B cell (primary cell): ENCODE measurements at regions not wholly inside any gene's neighbourhood (a gene's known extent, or its start where the extent isn't known, plus 50 kb on each side); places are given as distances from the start of the nearest gene placed in this dataset.
A peak's percentile ranks its signal among the peaks of the same experiment; 100 is the strongest.

Source experiments
- ATAC-seq: fragments of 200-7000 bp; cut with Tn5 transposase; one replicate; pipeline ENCODE4 v1.10.0; 2021; ENCODE audit warnings: low read depth, mild to moderate bottlenecking, moderate number of reproducible peaks, moderate library complexity
- CTCF ChIA-PET: fragments of 350-600 bp; sonication (Branson Sonifier 250); formaldehyde crosslinking; loops from one replicate; lab custom pipeline; 2021; ENCODE audit warnings: antibody characterized with exemption, inconsistent platforms; lab: Charles Lee
- POLR2A ChIA-PET: fragments of 350-600 bp; sonication (Branson Sonifier 250); formaldehyde crosslinking; loops from one replicate; lab custom pipeline; 2021; ENCODE audit warnings: antibody characterized with exemption; lab: Charles Lee
- DNase-seq: peaks from one replicate; pipeline ENCODE4 v3.0.0; 2013
- H2AFZ ChIP-seq: 2 replicates; pipeline ENCODE4 v1.6.1; 2012; ENCODE audit warnings: mild to moderate bottlenecking, low read depth, low read length; ENCODE audit not compliant: insufficient read depth, poor library complexity, severe bottlenecking
- H3K27ac ChIP-seq, 2 donors: 1 replicate in 1 of 2; 2 replicates in 1 of 2; pipeline ENCODE4 v1.5.1; 2012 to 2013; ENCODE audit warnings: low read length in 2 of 2, mild to moderate bottlenecking in 2 of 2, moderate library complexity in 1 of 2
- H3K27me3 ChIP-seq, 4 experiments: fragments of 200-600 bp in 1 of 4; sonication (generic) in 1 of 4; replicated peaks in 1 of 4; 1 replicate in 2 of 4; 2 replicates in 2 of 4; pipeline versions ENCODE4 v1.6.1 to v1.7.0; 2013 to 2016; ENCODE audit warnings: low read length in 3 of 4, mild to moderate bottlenecking in 2 of 4, mixed read lengths in 1 of 4, moderate library complexity in 1 of 4; ENCODE audit not compliant: insufficient read depth in 4 of 4, control insufficient read depth in 3 of 4; ENCODE audit errors: control extremely low read depth in 1 of 4
- H3K36me3 ChIP-seq, 2 experiments: replicated peaks in 1 of 2; 1 replicate in 1 of 2; 2 replicates in 1 of 2; pipeline versions ENCODE4 v1.6.1 to v1.7.1; 2013; ENCODE audit warnings: low read length in 1 of 2; ENCODE audit not compliant: insufficient read depth in 2 of 2, control insufficient read depth in 1 of 2; ENCODE audit errors: control extremely low read depth in 1 of 2, extremely low read depth in 1 of 2
- H3K4me1 ChIP-seq, 2 donors: fragments of 200-600 bp in 1 of 2; sonication (generic) in 1 of 2; 1 replicate in 1 of 2; 2 replicates in 1 of 2; pipeline versions ENCODE4 v1.5.1 to v1.6.1; 2013 to 2017; ENCODE audit warnings: low read length in 2 of 2; ENCODE audit not compliant: control insufficient read depth in 2 of 2, insufficient read depth in 2 of 2
- H3K4me2 ChIP-seq: replicated peaks from 2 replicates; pipeline ENCODE3; 2012; ENCODE audit warnings: mild to moderate bottlenecking, low read depth, low read length; ENCODE audit not compliant: poor library complexity, severe bottlenecking
- H3K4me3 ChIP-seq, 5 experiments: fragments of 200-600 bp in 1 of 5; sonication (generic) in 1 of 5; 1 replicate in 3 of 5; 2 replicates in 2 of 5; pipeline versions ENCODE4 v1.5.1 to v1.7.0; 2011 to 2016; ENCODE audit warnings: low read length in 4 of 5, mild to moderate bottlenecking in 4 of 5, low read depth in 2 of 5, control low read depth in 1 of 5, moderate library complexity in 1 of 5; ENCODE audit not compliant: insufficient read depth in 1 of 5; ENCODE audit errors: control extremely low read depth in 1 of 5, extremely low read depth in 1 of 5
- H3K79me2 ChIP-seq: fragments of 200-600 bp; sonication (generic); one replicate; pipeline ENCODE4 v1.6.0; 2016; ENCODE audit warnings: low read length; ENCODE audit not compliant: control insufficient read depth, insufficient read depth
- H3K9ac ChIP-seq: fragments of 200-600 bp; sonication (generic); 2 replicates; pipeline ENCODE4 v1.6.1; 2017; ENCODE audit warnings: mild to moderate bottlenecking, low read length, moderate library complexity
- H3K9me3 ChIP-seq, 3 donors: one replicate each; pipeline versions ENCODE4 v1.6.1 to v1.7.1; 2013; ENCODE audit warnings: low read length in 2 of 3; ENCODE audit not compliant: control insufficient read depth in 2 of 3, insufficient read depth in 1 of 3; ENCODE audit errors: control extremely low read depth in 1 of 3
- H4K20me1 ChIP-seq: 2 replicates; pipeline ENCODE4 v1.6.0; 2012; ENCODE audit warnings: mild to moderate bottlenecking, low read length; ENCODE audit not compliant: insufficient read depth, control insufficient read depth, poor library complexity, severe bottlenecking
- H3K27ac Mint-ChIP-seq: one replicate; pipeline ENCODE4 v1.8.0; 2021; ENCODE audit warnings: mixed read lengths
- H3K27me3 Mint-ChIP-seq: one replicate; pipeline ENCODE4 v1.8.0; 2021; ENCODE audit warnings: mixed read lengths
- H3K4me1 Mint-ChIP-seq: one replicate; pipeline ENCODE4 v1.8.0; 2021; ENCODE audit warnings: mixed read lengths
- H3K4me3 Mint-ChIP-seq: one replicate; pipeline ENCODE4 v1.8.0; 2021; ENCODE audit warnings: mixed read lengths
- H3K9me3 Mint-ChIP-seq: one replicate; pipeline ENCODE4 v1.8.0; 2022; ENCODE audit warnings: mixed read lengths; ENCODE audit not compliant: insufficient read depth
- CTCF ChIP-seq: fragments of 200-600 bp; IDR thresholded peaks from one replicate; pipeline ENCODE4 v1.8.0; 2022; ENCODE audit warnings: antibody characterized with exemption, mild to moderate bottlenecking
- EZH2 ChIP-seq: IDR thresholded peaks from 2 replicates; pipeline ENCODE4 v1.6.1; 2012; ENCODE audit warnings: borderline replicate concordance, low read depth, mild to moderate bottlenecking, moderate library complexity, low read length; ENCODE audit not compliant: insufficient read depth, poor library complexity, severe bottlenecking
- WGBS: methylation state at CpG from one replicate; pipeline ENCODE4 v1.1.5; 2013; ENCODE audit warnings: missing lambda C conversion rate; ENCODE audit not compliant: insufficient coverage; 5-methylcytosine and 5-hydroxymethylcytosine counted together
- intact Hi-C: fragments of 100-400 bp; cut with micrococcal nuclease; formaldehyde crosslinking; loops from one replicate; pipeline ENCODE4 v1.10.0; 2022

GRCh38 chr2:43169099-43169945, 57.1 kb downstream of the ZFP36L2 start:
- no peaks in the 10 kb centered on the region for H3K27me3 Mint-ChIP-seq
- H3K4me1 ChIP-seq: peaks cover 62 to 77% of the 10 kb centered on the region in 2 donors
- ChIA-PET POLR2A (interaction anchor here (0.6 to 8.9 kb wide), 13 partner anchors 9 to 603 kb away, joined by 3 to 223 read pairs (median 5); partner anchors contain the start of gene ZFP36L2), CTCF (interaction anchor here (0.6 to 21.2 kb wide), 15 partner anchors 9 to 316 kb away, joined by 3 to 449 read pairs (median 6); partner anchors contain the start of gene ZFP36L2)
- ATAC-seq (peak; percentile 77), DNase-seq (peak; percentile 88)
- peaks cover 0 to 13% (median 0%) of the 10 kb centered on the region in 3 donors for H3K9me3 ChIP-seq
- H3K4me3 Mint-ChIP-seq: peak overlapping the region; percentile 87
- peak overlapping the region; percentile 55 for H3K9ac ChIP-seq
- peak overlapping the region; percentile 17 for H2AFZ ChIP-seq
- peaks cover 76% of the 10 kb centered on the region for H3K4me1 Mint-ChIP-seq
- no peaks in the 10 kb centered on the region for H3K9me3 Mint-ChIP-seq
- peak overlapping the region in 4 of 5 experiments; percentile 2 to 53 (median 23) for H3K4me3 ChIP-seq
- intact Hi-C loops: loop anchor here (1.0 kb wide), 3 partner anchors 10 to 57 kb away; partner anchors contain the start of gene ZFP36L2
- TF ChIP-seq CTCF (no peak), EZH2 (no peak)
- WGBS: 15% methylated on average over 23 of the region's 24 CpGs
- H3K4me2 ChIP-seq: peak overlapping the region; percentile 86
- H3K36me3 ChIP-seq: no peaks in the 10 kb centered on the region
- no peaks in the 10 kb centered on the region for H4K20me1 ChIP-seq
- peak overlapping the region; percentile 85 to 91 for H3K27ac ChIP-seq
- peak overlapping the region; percentile 100 for H3K27ac Mint-ChIP-seq
- H3K79me2 ChIP-seq: peaks cover 7% of the 10 kb centered on the region
- H3K27me3 ChIP-seq: no peaks in the 10 kb centered on the region
